Astrocyte of the spinal cord (primary cell): ENCODE measurements at regions not wholly inside any gene's neighbourhood (a gene's known extent, or its start where the extent isn't known, plus 50 kb on each side); places are given as distances from the start of the nearest gene placed in this dataset.
A peak's percentile ranks its signal among the peaks of the same experiment; 100 is the strongest.

ENCODE experiments used
- DNase-seq: peaks from one replicate; pipeline ENCODE4 v3.0.0; 2011; ENCODE audit warnings: low read depth, low spot score
- H3K4me3 ChIP-seq: 2 replicates; pipeline ENCODE4 v1.5.1; 2011; ENCODE audit warnings: low read depth, mild to moderate bottlenecking, low read length, moderate library complexity
- CTCF ChIP-seq: IDR thresholded peaks from 2 replicates; pipeline ENCODE4 v1.5.1; 2012; ENCODE audit warnings: low read depth, mild to moderate bottlenecking, low read length, inconsistent platforms
- in situ Hi-C: cut with HindIII; loops from 2 replicates; pipeline ENCODE4 v1.10.0; 2017; ENCODE audit warnings: low sequenced_read_pairs

GRCh38 chr16:50939356-50939755, 197.5 kb downstream of the CYLD start:
- TF ChIP-seq CTCF, result no peak
- H3K4me3 ChIP-seq, result no peak overlapping the region
- in situ Hi-C loops, result no loop called here
- DNase-seq, result no peak

- no peak for DNase-seq
- no peak overlapping the region for H3K4me3 ChIP-seq
- in situ Hi-C loops, result no loop called here
- TF ChIP-seq CTCF, result no peak
Measured at GRCh38 chr16:50938932-50939331, 197.0 kb downstream of the CYLD start.

- DNase-seq, result no peak
- in situ Hi-C loops, result no loop called here
- TF ChIP-seq CTCF, result no peak
- no peak overlapping the region for H3K4me3 ChIP-seq
Measured at GRCh38 chr16:50933262-50933661, 191.4 kb downstream of the CYLD start.

GRCh38 chr16:50932348-50932935, 190.6 kb downstream of the CYLD start:
- no peak overlapping the region for H3K4me3 ChIP-seq
- DNase-seq, result no peak

GRCh38 chr16:50928065-50928464, 186.2 kb downstream of the CYLD start:
- no peak for DNase-seq
- in situ Hi-C loops, result no loop called here
- TF ChIP-seq CTCF, result no peak
- H3K4me3 ChIP-seq, result no peak overlapping the region

More at GRCh38 chr16:50932348-50932935, 190.6 kb downstream of the CYLD start:
- TF ChIP-seq CTCF, result no peak
- in situ Hi-C loops, result no loop called here

- peak; percentile 1 for DNase-seq
- in situ Hi-C loops, result no loop called here
- TF ChIP-seq CTCF, result no peak
- no peak overlapping the region for H3K4me3 ChIP-seq
Measured at GRCh38 chr16:50925758-50926357, 184.0 kb downstream of the CYLD start.
